GM19043 (cell line): ENCODE measurements at regions not wholly inside any gene's neighbourhood (a gene's known extent, or its start where the extent isn't known, plus 50 kb on each side); places are given as distances from the start of the nearest gene placed in this dataset.
"Not testable (repeated sequence)": the region's sequence is repeated elsewhere in the genome, so short reads cannot be mapped to it uniquely, and the experiment has no call there.

Experiments
- ATAC-seq: cut with Tn5 transposase; IDR thresholded peaks from one replicate; pipeline ENCODE4 v1.9.1; 2021; ENCODE audit warnings: low read depth; ENCODE audit not compliant: unreplicated experiment

- no peak for ATAC-seq
Measured at GRCh38 chr13:105773241-105773640, 762.2 kb downstream of the EFNB2 start.

DNA sequence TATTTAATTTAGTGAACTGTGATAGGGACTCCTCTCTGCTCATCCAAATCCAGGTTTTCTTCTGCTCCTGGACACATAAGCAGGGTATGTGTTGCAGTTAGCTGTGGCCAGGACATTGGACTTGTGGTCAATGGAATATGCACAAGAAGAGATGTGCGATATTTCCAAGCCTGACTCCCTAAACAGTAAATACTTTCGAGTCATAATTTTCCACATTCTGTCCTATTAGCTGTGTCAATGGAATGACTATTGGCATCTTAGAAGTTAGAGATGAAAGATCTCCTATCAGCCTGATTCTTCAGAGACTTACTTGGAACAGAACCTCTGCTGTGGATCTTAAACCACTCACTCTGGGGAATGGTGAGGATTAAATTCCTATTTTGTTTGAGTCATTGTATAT, 771.0 kb downstream of the EFNB2 start:
- no peak for ATAC-seq

DNA sequence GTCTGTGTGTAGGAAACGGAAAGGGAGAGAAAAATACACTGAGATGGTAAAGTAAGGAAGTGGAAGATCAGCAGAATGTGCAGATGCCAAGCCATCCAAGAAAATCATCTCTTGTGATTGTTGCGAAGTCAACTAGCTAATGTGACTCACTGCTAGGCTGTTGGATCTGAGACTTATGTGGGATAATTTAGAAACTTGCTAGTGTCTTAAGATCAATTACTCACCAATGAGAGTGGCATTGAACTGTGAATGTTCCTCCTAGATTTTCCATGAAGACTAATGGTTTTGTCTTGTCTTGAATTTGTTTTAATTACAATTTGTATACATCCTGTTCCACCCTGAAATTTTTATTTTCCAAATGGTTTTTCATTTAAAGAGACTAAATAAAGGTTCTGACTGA, 771.6 kb downstream of the EFNB2 start:
- ATAC-seq: no peak

- no peak for ATAC-seq
Measured at GRCh38 chr13:105762096-105762495, 773.4 kb downstream of the EFNB2 start.

DNA sequence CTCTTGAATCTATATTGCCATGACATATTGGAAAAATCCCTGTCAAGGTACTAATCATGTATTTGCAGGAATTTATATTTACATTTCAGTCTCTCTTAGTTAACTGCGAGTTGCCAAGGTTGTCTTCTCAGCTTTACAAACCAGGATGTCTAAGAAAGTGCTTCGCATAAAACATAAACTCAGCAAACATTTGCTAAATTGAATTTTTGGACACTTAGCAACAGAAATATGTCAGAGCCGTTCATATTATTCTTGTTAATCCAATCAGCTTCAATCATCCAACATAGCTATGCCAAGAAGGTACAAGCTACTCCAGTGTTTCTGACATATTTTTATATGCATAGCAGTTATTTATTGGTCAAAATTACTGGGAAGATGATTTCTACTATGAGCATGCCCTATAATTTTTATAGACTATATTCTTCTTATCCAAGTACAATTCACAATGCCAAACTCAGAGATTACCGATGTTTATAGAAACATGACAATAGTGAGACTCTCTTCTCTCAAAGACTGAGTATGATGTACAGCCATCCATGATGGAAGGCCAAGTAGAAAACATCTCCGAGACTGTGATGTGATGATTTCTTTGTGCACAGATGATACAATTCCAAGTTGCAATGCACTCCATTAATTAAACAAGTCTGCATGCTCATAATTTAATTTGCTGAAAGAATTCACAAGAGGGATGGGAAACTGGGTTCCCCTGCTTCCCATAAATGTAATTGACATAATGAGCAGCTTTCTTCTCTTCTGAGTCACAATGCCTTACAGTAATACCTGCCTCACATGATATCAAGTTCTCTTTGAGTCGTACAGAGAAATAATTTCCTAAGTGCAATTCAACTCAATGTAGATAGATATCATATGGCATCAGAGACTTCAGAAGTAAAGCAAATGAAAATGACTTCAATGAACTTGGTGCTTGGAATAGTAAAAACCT, 776.3 kb downstream of the EFNB2 start:
- ATAC-seq: no peak

DNA sequence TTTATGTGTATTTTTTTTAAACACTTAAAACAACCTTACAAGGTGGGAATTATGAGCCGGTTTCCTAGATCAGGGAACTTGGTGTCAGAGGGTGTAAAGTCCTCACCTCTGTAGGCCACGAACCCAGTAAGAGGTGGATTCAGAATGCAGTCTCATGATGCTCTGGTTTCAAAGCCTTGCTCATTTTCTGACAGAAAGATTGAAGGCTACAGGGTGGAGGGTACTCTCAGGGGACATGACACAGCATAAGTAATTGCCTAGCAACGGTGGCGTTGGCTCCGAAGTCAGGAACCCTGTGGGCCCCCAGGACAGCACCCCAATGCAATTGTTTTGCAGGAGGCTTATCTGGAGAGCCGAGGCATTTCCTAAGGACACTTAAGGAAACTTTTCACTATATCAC, 794.7 kb downstream of the EFNB2 start:
- no peak for ATAC-seq

GRCh38 chr13:105737688-105738087, 797.8 kb downstream of the EFNB2 start:
- ATAC-seq: no peak

GRCh38 chr13:105735281-105735680, 800.2 kb downstream of the EFNB2 start:
- ATAC-seq: no peak

DNA sequence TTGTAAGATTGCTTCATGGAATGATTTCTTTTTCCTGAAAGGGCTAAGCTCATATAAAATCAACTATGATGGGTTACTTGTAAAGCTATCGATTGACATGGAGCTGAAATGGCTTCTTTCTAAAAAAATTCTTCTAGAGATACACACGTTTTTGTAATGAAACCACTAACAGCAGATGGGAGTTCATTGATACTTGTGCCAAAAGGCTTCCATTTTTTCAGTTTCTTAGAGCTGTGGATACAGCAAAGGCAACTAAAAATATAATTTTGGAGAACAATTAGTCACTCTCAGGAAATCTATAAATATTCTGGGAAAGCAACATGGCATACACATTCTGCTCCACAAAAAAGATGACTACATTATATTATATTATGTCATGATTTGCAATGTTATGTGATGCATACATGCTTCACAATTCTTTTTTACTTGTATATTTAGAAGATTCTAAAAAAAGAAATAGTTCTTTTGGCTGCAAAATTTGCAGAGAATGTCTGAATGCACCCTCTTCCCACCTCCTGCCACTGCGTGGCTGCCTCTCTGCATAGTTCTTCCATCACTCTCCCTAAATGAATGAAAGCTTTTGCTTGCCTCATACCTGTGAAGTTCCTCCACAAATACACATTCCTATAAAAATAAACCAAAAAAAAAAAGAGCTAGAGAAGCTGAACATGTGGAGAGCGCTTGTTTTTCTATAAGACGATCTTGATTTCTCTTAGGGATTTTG, 802.5 kb downstream of the EFNB2 start:
- no peak for ATAC-seq

GRCh38 chr13:105725887-105726286, 809.6 kb downstream of the EFNB2 start:
- no peak for ATAC-seq

DNA sequence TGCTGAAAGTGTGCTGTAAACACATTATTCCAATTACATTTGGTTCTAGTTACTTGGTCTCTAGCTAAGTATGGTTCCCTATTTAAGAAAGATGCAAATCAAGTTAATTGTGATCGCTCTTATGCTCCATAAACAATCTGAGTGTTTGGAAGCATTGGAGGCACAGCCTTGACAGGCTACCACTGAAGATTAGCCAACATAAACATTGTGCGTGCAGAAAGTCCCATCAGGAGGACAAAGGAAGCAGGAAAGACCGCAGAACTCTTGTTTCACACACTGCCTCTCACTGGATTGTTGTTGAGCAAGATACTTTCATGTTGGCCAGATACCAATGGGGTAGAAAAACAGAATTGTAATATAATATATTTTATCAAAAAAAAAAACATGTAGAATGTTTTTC, 814.4 kb downstream of the EFNB2 start:
- no peak for ATAC-seq

DNA sequence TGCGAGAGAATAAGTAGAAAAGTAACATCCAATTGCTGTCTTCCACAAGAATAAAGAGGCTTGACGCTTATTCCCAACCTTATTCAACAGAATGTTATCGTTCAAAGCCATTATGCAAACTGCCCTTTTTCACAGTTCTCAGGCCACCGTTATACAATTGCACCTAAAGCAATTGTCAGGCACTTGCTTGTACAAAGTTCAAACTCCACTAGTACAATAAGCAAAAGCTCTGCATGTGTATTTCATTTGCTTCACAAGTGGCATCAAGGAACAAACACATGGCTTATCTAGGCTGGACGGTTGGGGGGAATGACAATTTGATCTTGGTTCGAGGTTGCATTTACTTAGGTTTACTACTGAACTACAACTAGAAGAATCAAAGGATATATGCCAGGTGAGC, 815.6 kb downstream of the EFNB2 start:
- ATAC-seq: no peak

GRCh38 chr13:105709181-105709580, 826.3 kb downstream of the EFNB2 start:
- ATAC-seq: no peak

- ATAC-seq: no peak
Measured at GRCh38 chr13:105703843-105704242, 831.6 kb downstream of the EFNB2 start.

- no peak for ATAC-seq
Measured at GRCh38 chr13:105702441-105702840, 833.0 kb downstream of the EFNB2 start.

DNA sequence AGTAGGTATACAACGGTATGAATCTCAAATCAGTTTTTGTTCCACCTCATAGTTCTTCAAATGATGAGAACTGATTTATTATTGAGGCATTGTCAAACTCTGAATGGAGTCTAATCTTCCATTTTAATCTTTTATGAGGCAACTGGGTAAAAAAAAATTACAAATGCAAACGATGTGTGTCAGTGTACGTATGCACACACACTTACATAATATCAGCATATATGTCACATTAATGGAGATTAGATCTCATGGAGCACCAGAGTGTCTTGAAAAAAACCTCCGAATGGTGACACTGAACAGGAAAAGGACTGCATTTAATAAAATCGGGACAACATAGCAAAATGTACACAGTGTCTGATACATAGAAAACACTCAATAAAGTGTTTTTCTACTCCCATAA, 842.7 kb downstream of the EFNB2 start:
- no peak for ATAC-seq

DNA sequence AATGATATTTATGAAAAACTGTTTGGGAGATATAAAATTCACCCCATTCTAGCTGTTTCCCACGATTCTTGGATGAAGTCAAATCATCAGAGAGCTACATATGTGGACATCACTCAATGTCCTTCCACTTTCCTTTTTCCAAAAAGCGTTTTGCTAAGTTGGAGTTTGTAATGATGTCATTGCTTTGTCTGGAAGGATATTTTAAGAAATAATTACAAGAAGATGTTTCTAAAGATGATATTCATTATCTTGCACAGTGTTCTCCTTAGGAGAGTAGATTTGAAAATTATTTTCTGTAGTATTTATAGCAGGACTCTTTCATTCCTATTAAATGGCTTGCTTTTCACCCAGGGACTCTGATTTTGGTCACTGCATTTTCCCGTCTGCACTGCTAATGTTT, 851.2 kb downstream of the EFNB2 start:
- no peak for ATAC-seq

DNA sequence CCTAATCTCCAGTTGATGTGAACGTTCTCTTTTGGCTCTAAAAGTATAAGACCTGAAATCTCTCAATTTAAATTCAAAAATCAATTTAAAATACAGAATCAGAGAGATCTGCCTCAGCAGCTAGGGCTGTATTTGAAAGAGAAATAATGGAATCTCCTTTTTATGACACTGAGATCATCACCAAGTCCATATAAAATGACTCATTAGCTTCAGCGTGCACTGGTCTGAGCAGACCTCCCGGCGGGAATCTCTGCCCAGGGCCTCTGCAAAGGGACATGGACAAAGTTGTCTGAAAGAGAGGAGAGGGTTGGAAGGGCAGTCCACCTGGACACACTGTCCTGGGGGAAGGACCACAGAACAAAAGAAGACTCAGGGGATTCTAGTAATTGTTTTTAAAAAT, 855.6 kb downstream of the EFNB2 start:
- ATAC-seq: no peak

DNA sequence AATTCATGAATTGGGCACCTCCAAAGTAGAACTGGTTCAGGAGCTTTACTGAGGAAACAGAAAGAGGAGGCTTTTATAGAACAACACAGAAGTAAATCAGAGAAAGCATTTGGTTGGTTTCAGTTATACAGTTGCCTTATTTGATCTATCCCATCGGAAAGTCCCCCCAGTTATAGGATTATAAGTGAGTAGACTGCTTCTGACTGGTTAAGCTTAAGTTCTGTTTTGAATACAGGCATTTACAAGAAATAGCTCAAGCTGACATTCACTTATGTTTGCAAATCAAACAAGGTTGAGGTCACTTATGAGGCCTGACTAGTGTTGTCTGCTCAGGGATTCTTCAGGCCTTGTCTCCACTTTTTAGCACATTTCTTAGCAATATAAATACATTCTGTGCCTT, 857.4 kb downstream of the EFNB2 start:
- no peak for ATAC-seq

- ATAC-seq: no peak
Measured at GRCh38 chr13:105672881-105673280, 862.6 kb downstream of the EFNB2 start.

- ATAC-seq: not testable (repeated sequence)
Measured at GRCh38 chr13:105671131-105671530, 864.3 kb downstream of the EFNB2 start.
